ENCODE measurements at regions not wholly inside any gene's neighbourhood (a gene's known extent, or its start where the extent isn't known, plus 50 kb on each side); places are given as distances from the start of the nearest gene placed in this dataset.

- ATAC-seq = peak; percentile 71
Observed at GRCh38 chr5:142507531-142508372, 178.1 kb downstream of the FGF1 start.

DNA sequence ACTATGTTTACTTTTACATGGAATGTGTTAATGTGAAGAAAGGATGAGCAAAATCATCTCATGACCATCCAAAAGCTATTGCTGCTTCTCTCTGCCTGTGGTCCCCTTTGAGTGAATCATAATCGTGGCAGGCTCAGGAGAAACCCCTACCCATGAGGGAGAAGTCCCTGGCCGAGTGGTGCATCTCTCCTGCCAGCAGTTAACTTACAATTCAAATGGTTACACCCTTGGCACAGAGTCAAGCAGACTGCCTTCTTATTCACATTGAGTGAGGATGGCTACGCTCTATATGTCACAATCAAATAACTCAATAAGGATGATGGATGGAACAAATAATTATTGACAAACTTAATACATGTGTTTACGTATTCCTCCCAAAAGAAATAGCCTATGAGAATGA is 179.1 kb downstream of the FGF1 start:
- ATAC-seq = peak; percentile 44

DNA sequence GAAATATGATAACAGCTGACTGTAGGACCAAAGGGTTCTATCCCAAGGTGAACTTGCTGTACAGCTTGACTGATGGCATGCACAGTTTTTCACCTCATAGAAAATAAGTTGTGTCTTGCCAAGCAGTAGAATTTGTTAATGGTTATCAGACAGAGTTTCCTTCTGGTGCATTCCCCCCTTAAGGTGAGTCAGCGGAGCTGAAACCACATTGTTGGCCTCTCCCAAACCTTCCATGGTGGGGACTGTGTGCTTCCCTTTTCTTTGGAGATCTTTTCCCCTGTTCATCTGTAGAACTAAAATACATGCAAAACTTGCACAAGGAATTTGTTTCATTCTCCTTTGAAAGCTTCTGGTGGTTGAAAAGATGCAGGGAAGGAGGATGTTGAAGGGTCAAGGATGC is 179.8 kb downstream of the FGF1 start:
- ATAC-seq = no peak

DNA sequence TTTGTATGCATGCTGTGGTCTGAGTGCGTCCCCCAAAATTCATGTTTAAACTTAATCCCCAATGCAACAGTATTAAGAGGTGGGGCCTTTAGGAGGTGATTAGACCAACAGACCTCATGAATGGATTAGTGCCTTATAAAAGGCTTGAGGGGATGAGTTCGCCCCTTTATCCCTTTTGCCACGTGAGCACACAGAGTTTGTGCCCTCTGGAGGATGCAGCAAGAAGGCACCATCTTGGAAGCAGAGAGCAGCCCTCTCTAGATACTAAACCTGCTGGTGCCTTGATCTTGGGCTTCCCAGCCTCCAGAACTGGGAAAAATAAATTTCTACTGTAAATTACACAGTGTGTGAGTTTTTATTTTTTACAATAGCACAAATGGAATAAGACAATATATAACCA is 177.1 kb upstream of the SPRY4 start:
- ATAC-seq = no peak

- ATAC-seq = no peak
Observed at GRCh38 chr5:142500227-142500905, 175.5 kb upstream of the SPRY4 start.

- no peak for ATAC-seq
Observed at GRCh38 chr5:142499591-142500226, 174.9 kb upstream of the SPRY4 start.

GRCh38 chr5:142498298-142498697 is 173.5 kb upstream of the SPRY4 start:
- no peak for ATAC-seq

DNA sequence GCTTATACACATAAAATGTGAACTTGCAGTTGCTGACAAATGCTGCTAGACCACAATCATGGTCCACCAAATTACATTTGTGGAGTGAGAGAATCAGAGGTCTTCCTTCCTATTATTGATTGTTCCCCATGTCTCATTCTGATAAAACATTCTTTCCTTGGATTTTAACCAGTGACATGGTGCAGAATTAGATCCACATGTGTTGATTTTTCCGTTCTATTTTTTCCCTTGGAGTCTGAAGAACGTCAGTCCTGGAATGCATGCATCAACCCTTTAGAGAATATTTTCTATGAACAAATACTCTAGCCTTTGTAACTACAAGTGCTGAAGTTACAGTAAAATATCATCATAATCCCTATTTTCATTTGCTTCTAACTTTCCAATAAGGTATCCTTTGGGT is 170.7 kb upstream of the SPRY4 start:
- no peak for ATAC-seq

DNA sequence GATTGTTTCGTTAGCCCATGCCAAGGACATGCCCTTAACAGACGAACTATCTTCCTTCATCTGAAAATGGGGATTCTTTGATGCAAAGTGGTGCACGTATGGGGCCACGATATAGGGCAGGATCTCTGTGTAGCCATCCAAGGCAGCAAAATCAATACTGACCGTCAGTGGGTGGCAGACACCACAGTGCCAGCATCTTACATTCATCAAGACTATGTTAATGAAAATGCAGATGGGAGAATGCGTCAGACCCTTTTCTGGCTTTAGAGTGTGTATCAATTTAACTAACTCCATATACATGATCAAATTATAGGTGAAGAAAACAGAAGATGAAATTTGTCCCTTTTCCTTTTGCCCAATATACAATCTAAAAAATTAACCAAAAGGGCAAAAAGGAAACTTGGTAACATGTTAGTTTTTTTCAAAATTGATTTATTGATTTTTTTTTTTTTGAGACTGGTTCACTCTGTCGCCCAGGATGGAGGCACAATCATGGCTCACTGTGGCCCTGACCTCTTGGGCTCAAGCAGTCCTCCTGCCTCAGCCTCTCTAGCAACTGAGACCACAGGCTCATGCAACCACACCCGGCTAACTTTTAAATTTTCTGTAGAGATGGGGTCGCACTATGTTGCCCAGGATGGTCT is 169.2 kb upstream of the SPRY4 start:
- ATAC-seq = no peak

- no peak for ATAC-seq
Observed at GRCh38 chr5:142492781-142493281, 168.0 kb upstream of the SPRY4 start.

GRCh38 chr5:142491679-142492078 is 166.9 kb upstream of the SPRY4 start:
- no peak for ATAC-seq

DNA sequence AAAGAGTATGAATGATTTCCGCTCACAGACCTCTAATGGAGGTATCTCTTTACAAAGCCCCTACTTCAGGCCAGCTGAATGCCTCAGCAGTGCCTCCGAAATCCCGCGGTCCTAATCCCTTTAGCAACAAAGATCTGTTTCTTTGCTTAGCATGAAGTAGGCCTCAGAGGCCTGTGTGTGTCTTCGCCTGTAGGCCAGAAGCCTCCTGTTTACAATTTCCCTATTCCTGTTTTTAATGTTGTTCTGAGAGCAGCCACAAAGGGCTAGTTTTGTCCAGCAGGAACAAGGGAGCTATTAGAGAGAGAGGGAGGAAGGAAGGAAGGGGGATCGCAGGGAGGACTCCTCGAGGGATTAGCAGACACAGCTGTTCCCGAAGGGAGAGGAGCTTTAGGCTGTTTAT is 166.4 kb upstream of the SPRY4 start:
- no peak for ATAC-seq

GRCh38 chr5:142486581-142486980 is 161.8 kb upstream of the SPRY4 start:
- no peak for ATAC-seq

DNA sequence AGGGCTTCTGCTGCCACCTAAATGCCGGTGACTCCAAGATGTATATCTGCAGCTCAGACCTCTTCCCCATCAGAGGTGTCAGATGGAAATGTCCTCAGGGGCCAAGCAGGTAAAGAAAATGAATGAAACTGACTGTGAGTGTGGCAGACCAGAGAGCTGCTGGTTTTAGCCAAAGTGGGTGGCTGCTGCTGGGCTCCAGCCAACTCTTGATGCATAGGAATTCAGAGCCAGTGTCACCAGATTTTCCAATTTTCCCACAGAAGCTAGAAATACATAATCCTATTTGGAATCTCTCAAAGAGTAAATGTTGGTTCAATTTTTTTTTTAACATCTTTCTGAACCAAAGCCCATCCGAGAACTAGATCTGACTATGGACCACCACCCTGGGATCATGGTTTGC is 161.2 kb upstream of the SPRY4 start:
- no peak for ATAC-seq

DNA sequence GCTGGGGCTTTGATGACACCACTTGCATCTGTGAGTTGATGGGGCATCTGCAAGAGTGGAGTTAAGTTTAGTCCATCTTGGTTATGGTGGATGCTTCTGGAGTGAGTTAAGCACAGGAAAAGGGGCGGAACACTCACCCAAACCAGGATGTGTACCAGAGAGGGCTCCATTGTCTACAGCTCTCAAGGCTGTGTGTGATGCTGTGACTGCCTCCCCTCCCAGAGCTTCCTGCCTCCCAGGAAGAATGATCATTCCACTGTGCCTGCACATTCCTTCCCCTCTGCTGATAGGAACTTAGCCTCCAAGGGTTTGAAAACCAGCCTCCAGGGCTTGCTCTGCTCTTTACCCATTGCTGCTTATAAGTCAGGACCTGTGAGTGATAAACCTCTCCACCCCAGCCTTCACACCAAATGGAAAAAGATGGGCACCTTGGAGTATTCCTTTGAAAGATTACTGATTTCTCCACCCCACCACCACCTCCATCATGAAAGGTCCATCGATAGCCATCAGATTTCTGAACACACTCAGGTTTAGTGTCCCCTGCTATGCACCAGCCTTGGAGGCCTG is 160.1 kb upstream of the SPRY4 start:
- ATAC-seq = no peak

DNA sequence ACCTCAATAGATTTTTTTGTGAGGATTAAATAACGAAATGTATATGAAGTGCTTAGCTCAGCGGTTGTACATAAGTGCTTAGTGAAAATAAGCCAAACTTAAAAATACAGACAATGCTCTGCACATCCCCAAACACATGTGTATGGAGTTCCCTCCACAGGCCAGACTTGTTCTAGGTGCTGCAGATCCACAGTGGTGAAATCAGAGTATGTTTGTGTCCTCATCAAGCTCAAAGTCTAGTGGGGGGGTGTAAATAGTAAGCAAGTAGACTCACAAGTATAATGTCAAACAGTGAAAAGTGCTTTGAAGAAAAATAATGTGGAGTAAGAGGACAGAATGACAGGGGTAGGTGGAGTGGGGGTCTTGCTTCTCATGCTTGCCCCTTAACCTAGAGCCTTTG is 157.4 kb upstream of the SPRY4 start:
- no peak for ATAC-seq

DNA sequence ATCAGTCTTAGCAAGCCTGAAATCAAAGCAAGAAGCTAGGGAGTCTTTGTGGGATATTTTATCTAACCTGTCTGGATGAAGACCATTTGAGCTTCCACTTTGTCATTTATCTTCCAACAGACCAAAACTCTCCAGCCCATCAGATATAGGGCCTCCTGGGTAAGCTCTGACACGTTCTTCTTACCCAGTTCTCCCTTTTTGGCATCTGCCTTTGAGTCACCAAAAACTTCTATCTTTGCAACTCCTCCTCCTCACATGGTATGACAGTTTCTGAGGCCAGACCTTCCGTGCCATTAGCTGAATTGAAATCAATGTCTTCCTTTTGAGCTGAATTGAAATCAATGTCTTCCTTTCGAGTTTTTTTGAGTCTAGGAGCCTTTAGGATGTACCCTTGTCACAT is 156.6 kb upstream of the SPRY4 start:
- ATAC-seq = no peak

DNA sequence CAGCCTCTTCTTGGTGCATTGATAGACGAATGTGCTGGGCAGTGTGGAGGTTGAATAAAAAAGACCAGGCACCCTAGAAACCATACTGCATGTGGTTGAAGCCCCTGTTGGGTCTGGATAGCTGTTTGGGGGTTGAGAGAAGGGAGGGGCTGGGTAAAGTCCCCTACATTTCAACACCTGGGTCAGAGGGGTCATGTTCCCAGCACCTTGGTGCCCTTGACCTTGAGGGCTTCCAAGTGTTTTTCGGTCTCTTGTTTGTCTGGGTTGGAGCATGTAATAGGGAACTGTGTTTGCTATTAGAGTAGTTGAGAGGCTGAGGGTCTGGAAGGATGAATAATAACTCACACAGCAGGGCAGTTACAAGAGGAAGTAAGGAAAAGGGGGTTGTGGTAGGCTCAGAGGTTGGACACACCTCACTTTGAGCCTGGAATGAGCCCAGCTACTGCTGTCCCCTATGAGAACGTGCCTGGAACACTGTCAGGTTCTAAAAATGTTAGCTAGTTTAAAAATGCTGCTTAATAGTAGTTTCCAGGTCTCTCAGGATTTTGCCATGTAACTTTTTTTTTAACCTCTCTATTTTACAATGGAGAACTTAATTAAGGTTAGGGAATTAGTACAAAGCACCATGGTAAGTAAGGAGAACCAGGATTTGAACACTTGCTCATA is 155.2 kb upstream of the SPRY4 start:
- ATAC-seq = no peak

DNA sequence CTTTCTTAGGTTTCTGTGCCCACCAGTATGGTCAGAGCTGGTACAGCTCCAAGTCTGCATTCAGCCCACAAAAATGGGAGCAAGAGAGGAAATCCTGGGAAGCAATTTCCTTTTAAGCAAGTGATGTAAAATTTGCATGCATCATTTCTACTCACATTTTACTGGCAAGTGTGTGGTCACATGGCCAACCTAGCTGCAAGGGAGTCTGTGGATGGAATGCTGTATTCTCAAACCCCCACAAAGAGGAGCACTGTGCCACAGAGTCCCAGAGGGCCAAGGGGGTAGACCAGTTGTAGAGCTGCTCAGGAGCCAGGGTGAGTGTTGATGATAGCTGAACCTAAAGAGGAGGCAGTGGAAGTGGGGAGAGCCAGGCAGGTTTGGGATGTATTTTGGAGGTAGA is 154.3 kb upstream of the SPRY4 start:
- no peak for ATAC-seq

DNA sequence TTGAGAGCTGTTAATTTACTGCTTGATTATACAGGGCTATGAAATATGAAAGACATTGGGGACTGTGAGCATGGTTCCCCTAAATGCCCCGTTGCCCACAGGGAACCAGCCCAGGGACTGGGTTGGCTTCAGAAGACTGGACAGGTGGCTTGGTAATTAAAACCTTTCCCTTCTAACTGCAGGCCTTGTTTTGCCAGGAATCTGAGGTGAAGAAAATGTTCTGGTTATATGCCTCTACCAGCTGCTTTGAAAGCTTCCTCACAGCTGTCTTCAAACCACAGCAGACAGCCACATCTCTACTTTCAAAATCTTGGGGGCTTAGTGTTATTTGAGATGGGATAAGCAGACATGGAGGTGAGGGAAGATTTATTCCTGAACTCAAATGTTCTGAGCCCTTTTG is 153.3 kb upstream of the SPRY4 start:
- ATAC-seq = no peak

DNA sequence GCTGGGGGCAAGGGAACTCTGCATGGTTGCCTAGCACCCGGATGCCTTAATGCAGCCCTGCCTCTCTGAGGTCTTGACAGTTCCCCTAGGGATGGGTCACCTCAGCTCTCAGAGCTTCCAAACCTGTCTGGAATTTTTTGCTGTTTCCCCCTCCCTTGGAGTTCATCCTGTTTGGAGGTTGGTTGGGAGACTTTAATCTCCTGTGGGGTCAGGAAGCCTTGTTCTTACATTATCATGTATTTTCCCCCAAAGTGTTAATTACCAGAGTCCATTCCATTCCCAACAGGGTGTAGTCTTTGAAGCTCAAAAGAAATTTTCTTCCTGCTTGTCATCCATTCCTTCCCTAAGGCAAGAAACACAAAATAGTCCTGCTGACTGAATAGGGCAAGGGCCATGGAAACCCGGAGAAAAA is 150.3 kb upstream of the SPRY4 start:
- ATAC-seq = no peak

- ATAC-seq = no peak
Observed at GRCh38 chr5:142474431-142475094, 149.7 kb upstream of the SPRY4 start.

Measured in esophagus mucosa (tissue), 1 donor.